ENCODE measurements at regions not wholly inside any gene's neighbourhood (a gene's known extent, or its start where the extent isn't known, plus 50 kb on each side); places are given as distances from the start of the nearest gene placed in this dataset.

GRCh38 chr6:90365002-90365401 lies 68.4 kb upstream of the BACH2 start:
- no peak for TF ChIP-seq TOX (CRISPR knock-in tag; IDR thresholded peaks at IDR 0.05; ENCODE audit: borderline replicate concordance)
- TF ChIP-seq ISL1 (CRISPR knock-in tag; IDR thresholded peaks at IDR 0.05) = peak; percentile 47; the same call in 1 of the 2 replicates
- ATAC-seq = no peak

- TF ChIP-seq, protein P1, sequence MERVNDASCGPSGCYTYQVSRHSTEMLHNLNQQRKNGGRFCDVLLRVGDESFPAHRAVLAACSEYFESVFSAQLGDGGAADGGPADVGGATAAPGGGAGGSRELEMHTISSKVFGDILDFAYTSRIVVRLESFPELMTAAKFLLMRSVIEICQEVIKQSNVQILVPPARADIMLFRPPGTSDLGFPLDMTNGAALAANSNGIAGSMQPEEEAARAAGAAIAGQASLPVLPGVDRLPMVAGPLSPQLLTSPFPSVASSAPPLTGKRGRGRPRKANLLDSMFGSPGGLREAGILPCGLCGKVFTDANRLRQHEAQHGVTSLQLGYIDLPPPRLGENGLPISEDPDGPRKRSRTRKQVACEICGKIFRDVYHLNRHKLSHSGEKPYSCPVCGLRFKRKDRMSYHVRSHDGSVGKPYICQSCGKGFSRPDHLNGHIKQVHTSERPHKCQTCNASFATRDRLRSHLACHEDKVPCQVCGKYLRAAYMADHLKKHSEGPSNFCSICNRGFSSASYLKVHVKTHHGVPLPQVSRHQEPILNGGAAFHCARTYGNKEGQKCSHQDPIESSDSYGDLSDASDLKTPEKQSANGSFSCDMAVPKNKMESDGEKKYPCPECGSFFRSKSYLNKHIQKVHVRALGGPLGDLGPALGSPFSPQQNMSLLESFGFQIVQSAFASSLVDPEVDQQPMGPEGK (CRISPR knock-in tag; IDR thresholded peaks at IDR 0.05; ENCODE audit: borderline replicate concordance) = no peak
- no peak for TF ChIP-seq ISL1 (CRISPR knock-in tag; IDR thresholded peaks at IDR 0.05)
- no peak for TF ChIP-seq PPARA (CRISPR knock-in tag; IDR thresholded peaks at IDR 0.05; ENCODE audit: borderline replicate concordance)
- TF ChIP-seq CSDC2 (CRISPR knock-in tag; IDR thresholded peaks at IDR 0.05) = no peak
- TF ChIP-seq OSR1 (CRISPR knock-in tag; IDR thresholded peaks at IDR 0.05) = no peak
- TF ChIP-seq RARB (CRISPR knock-in tag; IDR thresholded peaks at IDR 0.05) = no peak
- TF ChIP-seq, protein P2, sequence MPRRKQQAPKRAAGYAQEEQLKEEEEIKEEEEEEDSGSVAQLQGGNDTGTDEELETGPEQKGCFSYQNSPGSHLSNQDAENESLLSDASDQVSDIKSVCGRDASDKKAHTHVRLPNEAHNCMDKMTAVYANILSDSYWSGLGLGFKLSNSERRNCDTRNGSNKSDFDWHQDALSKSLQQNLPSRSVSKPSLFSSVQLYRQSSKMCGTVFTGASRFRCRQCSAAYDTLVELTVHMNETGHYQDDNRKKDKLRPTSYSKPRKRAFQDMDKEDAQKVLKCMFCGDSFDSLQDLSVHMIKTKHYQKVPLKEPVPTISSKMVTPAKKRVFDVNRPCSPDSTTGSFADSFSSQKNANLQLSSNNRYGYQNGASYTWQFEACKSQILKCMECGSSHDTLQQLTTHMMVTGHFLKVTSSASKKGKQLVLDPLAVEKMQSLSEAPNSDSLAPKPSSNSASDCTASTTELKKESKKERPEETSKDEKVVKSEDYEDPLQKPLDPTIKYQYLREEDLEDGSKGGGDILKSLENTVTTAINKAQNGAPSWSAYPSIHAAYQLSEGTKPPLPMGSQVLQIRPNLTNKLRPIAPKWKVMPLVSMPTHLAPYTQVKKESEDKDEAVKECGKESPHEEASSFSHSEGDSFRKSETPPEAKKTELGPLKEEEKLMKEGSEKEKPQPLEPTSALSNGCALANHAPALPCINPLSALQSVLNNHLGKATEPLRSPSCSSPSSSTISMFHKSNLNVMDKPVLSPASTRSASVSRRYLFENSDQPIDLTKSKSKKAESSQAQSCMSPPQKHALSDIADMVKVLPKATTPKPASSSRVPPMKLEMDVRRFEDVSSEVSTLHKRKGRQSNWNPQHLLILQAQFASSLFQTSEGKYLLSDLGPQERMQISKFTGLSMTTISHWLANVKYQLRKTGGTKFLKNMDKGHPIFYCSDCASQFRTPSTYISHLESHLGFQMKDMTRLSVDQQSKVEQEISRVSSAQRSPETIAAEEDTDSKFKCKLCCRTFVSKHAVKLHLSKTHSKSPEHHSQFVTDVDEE (CRISPR knock-in tag; IDR thresholded peaks at IDR 0.05) = no peak
- TF ChIP-seq, protein P3, sequence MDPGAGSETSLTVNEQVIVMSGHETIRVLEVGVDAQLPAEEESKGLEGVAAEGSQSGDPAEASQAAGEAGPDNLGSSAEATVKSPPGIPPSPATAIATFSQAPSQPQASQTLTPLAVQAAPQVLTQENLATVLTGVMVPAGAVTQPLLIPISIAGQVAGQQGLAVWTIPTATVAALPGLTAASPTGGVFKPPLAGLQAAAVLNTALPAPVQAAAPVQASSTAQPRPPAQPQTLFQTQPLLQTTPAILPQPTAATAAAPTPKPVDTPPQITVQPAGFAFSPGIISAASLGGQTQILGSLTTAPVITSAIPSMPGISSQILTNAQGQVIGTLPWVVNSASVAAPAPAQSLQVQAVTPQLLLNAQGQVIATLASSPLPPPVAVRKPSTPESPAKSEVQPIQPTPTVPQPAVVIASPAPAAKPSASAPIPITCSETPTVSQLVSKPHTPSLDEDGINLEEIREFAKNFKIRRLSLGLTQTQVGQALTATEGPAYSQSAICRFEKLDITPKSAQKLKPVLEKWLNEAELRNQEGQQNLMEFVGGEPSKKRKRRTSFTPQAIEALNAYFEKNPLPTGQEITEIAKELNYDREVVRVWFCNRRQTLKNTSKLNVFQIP (CRISPR knock-in tag; IDR thresholded peaks at IDR 0.05; ENCODE audit: borderline replicate concordance, low read depth) = no peak
- TF ChIP-seq, protein P4, sequence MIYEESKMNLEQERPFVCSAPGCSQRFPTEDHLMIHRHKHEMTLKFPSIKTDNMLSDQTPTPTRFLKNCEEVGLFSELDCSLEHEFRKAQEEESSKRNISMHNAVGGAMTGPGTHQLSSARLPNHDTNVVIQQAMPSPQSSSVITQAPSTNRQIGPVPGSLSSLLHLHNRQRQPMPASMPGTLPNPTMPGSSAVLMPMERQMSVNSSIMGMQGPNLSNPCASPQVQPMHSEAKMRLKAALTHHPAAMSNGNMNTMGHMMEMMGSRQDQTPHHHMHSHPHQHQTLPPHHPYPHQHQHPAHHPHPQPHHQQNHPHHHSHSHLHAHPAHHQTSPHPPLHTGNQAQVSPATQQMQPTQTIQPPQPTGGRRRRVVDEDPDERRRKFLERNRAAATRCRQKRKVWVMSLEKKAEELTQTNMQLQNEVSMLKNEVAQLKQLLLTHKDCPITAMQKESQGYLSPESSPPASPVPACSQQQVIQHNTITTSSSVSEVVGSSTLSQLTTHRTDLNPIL (CRISPR knock-in tag; IDR thresholded peaks at IDR 0.05; ENCODE audit: low read depth) = no peak
- no peak for TF ChIP-seq SNAI2 (CRISPR knock-in tag; IDR thresholded peaks at IDR 0.05)
- no peak for TF ChIP-seq ZC3H10 (CRISPR knock-in tag; IDR thresholded peaks at IDR 0.05)
- no peak for TF ChIP-seq ZFP3 (CRISPR knock-in tag; IDR thresholded peaks at IDR 0.05)
- no peak for TF ChIP-seq TOX (CRISPR knock-in tag; IDR thresholded peaks at IDR 0.05; ENCODE audit: borderline replicate concordance)
- no peak for TF ChIP-seq ZNF70 (CRISPR knock-in tag; IDR thresholded peaks at IDR 0.05)
- TF ChIP-seq ESRRG (CRISPR knock-in tag; IDR thresholded peaks at IDR 0.05) = no peak
Observed at GRCh38 chr6:90364286-90364685, 67.6 kb upstream of the BACH2 start.

GRCh38 chr6:90362318-90362717 lies 65.7 kb upstream of the BACH2 start:
- TF ChIP-seq OSR1 (CRISPR knock-in tag; IDR thresholded peaks at IDR 0.05) (no peak), ZFP3 (CRISPR knock-in tag; IDR thresholded peaks at IDR 0.05) (no peak), ZFP30 (CRISPR knock-in tag; IDR thresholded peaks at IDR 0.05) (no peak), ZC3H10 (CRISPR knock-in tag; IDR thresholded peaks at IDR 0.05) (no peak), BACH2 (CRISPR knock-in tag; IDR thresholded peaks at IDR 0.05; ENCODE audit: borderline replicate concordance) (no peak), ARNTL (CRISPR knock-in tag; IDR thresholded peaks at IDR 0.05; ENCODE audit: borderline replicate concordance, low read depth) (no peak), PPARA (CRISPR knock-in tag; IDR thresholded peaks at IDR 0.05; ENCODE audit: borderline replicate concordance) (no peak), ISL1 (CRISPR knock-in tag; IDR thresholded peaks at IDR 0.05) (no peak), TCF4 (CRISPR knock-in tag; IDR thresholded peaks at IDR 0.05; ENCODE audit: borderline replicate concordance) (no peak), TOX (CRISPR knock-in tag; IDR thresholded peaks at IDR 0.05; ENCODE audit: borderline replicate concordance) (no peak)
- TF ChIP-seq, protein P2 (CRISPR knock-in tag; IDR thresholded peaks at IDR 0.05) = no peak
- TF ChIP-seq, protein P3 (CRISPR knock-in tag; IDR thresholded peaks at IDR 0.05; ENCODE audit: borderline replicate concordance, low read depth) = no peak
- TF ChIP-seq, protein P4 (CRISPR knock-in tag; IDR thresholded peaks at IDR 0.05; ENCODE audit: low read depth) = no peak
- TF ChIP-seq, protein P5, sequence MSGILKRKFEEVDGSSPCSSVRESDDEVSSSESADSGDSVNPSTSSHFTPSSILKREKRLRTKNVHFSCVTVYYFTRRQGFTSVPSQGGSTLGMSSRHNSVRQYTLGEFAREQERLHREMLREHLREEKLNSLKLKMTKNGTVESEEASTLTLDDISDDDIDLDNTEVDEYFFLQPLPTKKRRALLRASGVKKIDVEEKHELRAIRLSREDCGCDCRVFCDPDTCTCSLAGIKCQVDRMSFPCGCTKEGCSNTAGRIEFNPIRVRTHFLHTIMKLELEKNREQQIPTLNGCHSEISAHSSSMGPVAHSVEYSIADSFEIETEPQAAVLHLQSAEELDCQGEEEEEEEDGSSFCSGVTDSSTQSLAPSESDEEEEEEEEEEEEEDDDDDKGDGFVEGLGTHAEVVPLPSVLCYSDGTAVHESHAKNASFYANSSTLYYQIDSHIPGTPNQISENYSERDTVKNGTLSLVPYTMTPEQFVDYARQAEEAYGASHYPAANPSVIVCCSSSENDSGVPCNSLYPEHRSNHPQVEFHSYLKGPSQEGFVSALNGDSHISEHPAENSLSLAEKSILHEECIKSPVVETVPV (CRISPR knock-in tag; IDR thresholded peaks at IDR 0.05) = no peak
- peak; percentile 40; the same call in 2 of the 3 replicates for ATAC-seq

More at GRCh38 chr6:90364286-90364685, 67.6 kb upstream of the BACH2 start:
- no peak for ATAC-seq

Measured in SK-N-SH treated with all-trans-retinoic acid at 6 μM for 48 hours (cell line).